ENCODE measurements at regions not wholly inside any gene's neighbourhood (a gene's known extent, or its start where the extent isn't known, plus 50 kb on each side); places are given as distances from the start of the nearest gene placed in this dataset.

DNA sequence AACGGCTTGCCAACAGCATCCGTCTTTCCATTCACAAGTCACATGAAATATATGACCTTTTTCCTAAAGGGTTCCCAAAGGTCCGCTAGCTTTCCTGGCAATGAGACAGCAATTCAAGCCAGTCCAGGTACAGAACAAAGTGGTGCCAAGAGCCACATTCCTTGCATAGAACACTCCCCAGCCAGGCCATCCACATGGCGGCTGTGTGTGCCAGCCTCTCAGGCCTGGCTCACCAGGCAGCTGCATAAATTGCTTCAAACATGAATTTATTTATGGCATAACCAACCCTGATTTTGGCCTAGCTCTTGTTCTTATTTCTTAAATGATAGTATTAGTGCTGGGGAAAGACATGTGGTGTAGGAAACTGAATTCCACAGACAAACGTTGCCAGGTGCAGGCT lies 63.7 kb upstream of the CREB5 start:
- no peak for DNase-seq (ENCODE audit: extremely low spot score)
- TF ChIP-seq LEF1 (IDR thresholded peaks at IDR 0.05; ENCODE audit: borderline replicate concordance) (no peak), TARDBP (IDR thresholded peaks at IDR 0.05) (no peak), CTBP1 (IDR thresholded peaks at IDR 0.05; ENCODE audit: borderline replicate concordance) (no peak), ZNF384 (IDR thresholded peaks at IDR 0.05) (no peak), FOXK2 (IDR thresholded peaks at IDR 0.05) (no peak), L3MBTL2 (conservative IDR thresholded peaks at IDR 0.05) (no peak), ELF4 (IDR thresholded peaks at IDR 0.05) (no peak), FOXM1 (IDR thresholded peaks at IDR 0.05; ENCODE audit: borderline replicate concordance) (no peak), SP1 (IDR thresholded peaks at IDR 0.05) (no peak)
- TF ChIP-seq, protein P1, sequence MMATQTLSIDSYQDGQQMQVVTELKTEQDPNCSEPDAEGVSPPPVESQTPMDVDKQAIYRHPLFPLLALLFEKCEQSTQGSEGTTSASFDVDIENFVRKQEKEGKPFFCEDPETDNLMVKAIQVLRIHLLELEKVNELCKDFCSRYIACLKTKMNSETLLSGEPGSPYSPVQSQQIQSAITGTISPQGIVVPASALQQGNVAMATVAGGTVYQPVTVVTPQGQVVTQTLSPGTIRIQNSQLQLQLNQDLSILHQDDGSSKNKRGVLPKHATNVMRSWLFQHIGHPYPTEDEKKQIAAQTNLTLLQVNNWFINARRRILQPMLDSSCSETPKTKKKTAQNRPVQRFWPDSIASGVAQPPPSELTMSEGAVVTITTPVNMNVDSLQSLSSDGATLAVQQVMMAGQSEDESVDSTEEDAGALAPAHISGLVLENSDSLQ (IDR thresholded peaks at IDR 0.05) = no peak
- ChIA-PET POLR2A (no interaction called here), CTCF (no interaction called here)

DNA sequence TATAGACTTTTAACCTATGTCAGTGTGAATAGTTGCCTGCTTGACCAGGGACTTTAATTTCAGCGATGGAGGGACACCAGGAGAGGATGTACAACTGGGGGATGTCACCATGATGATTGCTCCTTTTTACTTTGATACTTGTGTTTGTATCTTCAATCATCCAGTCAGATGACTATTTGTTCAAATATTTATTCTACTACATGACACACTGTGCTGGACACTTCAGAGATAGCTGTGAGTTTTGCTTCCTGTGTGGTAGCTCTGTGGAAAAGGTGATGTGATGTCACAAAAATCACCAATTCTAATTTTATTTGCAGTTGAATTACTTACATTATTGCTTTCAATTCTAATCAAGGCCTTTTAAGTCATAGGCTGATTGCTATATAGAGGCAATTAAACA lies 62.7 kb upstream of the CREB5 start:
- ChIA-PET CTCF (interaction anchor here (0.8 kb wide), 1 partner anchor 76 kb away, joined by 3 read pairs; no protein-coding TSS in a partner anchor), POLR2A (no interaction called here)
- TF ChIP-seq L3MBTL2 (conservative IDR thresholded peaks at IDR 0.05) = no peak
- no peak for TF ChIP-seq CTBP1 (IDR thresholded peaks at IDR 0.05; ENCODE audit: borderline replicate concordance)
- TF ChIP-seq, protein P1 (IDR thresholded peaks at IDR 0.05) = no peak
- no peak for TF ChIP-seq HDGF (IDR thresholded peaks at IDR 0.05; ENCODE audit: borderline replicate concordance)
- no peak for TF ChIP-seq TARDBP (IDR thresholded peaks at IDR 0.05)
- no peak for TF ChIP-seq LEF1 (IDR thresholded peaks at IDR 0.05; ENCODE audit: borderline replicate concordance)
- TF ChIP-seq FOXM1 (IDR thresholded peaks at IDR 0.05; ENCODE audit: borderline replicate concordance) = no peak
- TF ChIP-seq SP1 (IDR thresholded peaks at IDR 0.05) = no peak
- no peak for TF ChIP-seq SUZ12 (IDR thresholded peaks at IDR 0.05)
- DNase-seq (ENCODE audit: extremely low spot score) = no peak

DNA sequence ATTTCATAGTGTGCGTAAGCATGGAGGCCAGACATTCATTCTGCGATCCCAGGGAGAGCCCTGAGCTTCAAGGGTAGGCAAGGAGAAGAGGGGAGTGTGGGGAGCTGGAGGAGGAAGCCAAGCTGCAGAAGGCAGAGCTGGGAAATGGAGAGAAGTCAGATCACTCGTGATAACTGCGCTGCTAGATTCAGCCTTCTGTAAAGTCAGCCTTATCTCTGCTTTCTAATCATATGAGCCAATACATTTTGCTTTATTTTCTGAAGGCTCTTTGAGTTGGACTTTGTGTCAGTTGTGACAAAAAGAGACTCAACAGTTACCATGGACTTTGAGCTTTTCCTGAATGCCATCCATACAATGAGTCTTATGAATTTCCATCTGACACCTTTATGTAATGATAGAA lies 61.7 kb upstream of the CREB5 start:
- DNase-seq (ENCODE audit: extremely low spot score) = no peak
- ChIA-PET POLR2A (no interaction called here), CTCF (interaction anchor here (1.1 to 1.2 kb wide), 2 partner anchors 10 to 53 kb away, joined by 4 to 5 read pairs; no protein-coding TSS in a partner anchor)
- TF ChIP-seq NFRKB (IDR thresholded peaks at IDR 0.05) (no peak), TARDBP (IDR thresholded peaks at IDR 0.05) (no peak), SP1 (IDR thresholded peaks at IDR 0.05) (no peak), SUZ12 (IDR thresholded peaks at IDR 0.05) (no peak), FOXK2 (IDR thresholded peaks at IDR 0.05) (no peak), FOXM1 (IDR thresholded peaks at IDR 0.05; ENCODE audit: borderline replicate concordance) (no peak), HDGF (IDR thresholded peaks at IDR 0.05; ENCODE audit: borderline replicate concordance) (no peak), BHLHE40 (IDR thresholded peaks at IDR 0.05; ENCODE audit: borderline replicate concordance) (no peak), LEF1 (IDR thresholded peaks at IDR 0.05; ENCODE audit: borderline replicate concordance) (no peak), L3MBTL2 (conservative IDR thresholded peaks at IDR 0.05) (no peak), FOXA1 (IDR thresholded peaks at IDR 0.05) (no peak), CTBP1 (IDR thresholded peaks at IDR 0.05; ENCODE audit: borderline replicate concordance) (no peak), ELF4 (IDR thresholded peaks at IDR 0.05) (no peak)
- TF ChIP-seq, protein P1 (IDR thresholded peaks at IDR 0.05) = no peak

DNA sequence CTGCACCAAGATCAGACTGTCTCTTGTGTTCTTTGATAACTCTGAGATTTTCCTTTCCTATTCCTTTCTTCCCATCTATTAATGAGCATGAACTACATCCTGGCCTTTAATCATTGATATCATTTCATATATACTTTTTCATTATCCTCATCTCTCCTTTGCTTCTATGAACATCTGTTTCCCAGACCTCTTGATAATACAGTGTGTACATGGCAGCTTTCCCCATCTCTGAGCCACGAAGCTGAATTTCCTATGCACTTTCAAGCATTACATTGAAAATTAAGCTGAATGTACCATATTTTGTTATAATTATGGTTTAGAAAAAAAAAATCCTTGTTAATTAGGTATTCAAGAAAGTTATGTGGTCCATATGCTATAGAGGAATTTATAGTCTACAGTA lies 60.9 kb upstream of the CREB5 start:
- TF ChIP-seq L3MBTL2 (conservative IDR thresholded peaks at IDR 0.05) (no peak), LEF1 (IDR thresholded peaks at IDR 0.05; ENCODE audit: borderline replicate concordance) (no peak), FOXK2 (IDR thresholded peaks at IDR 0.05) (no peak), ELF4 (IDR thresholded peaks at IDR 0.05) (no peak), TARDBP (IDR thresholded peaks at IDR 0.05) (no peak), CTBP1 (IDR thresholded peaks at IDR 0.05; ENCODE audit: borderline replicate concordance) (no peak), ARNT (IDR thresholded peaks at IDR 0.05) (no peak)
- ChIA-PET CTCF (interaction anchor here (1.2 kb wide), 1 partner anchor 9 kb away, joined by 5 read pairs; no protein-coding TSS in a partner anchor), POLR2A (no interaction called here)
- DNase-seq (ENCODE audit: extremely low spot score) = no peak

DNA sequence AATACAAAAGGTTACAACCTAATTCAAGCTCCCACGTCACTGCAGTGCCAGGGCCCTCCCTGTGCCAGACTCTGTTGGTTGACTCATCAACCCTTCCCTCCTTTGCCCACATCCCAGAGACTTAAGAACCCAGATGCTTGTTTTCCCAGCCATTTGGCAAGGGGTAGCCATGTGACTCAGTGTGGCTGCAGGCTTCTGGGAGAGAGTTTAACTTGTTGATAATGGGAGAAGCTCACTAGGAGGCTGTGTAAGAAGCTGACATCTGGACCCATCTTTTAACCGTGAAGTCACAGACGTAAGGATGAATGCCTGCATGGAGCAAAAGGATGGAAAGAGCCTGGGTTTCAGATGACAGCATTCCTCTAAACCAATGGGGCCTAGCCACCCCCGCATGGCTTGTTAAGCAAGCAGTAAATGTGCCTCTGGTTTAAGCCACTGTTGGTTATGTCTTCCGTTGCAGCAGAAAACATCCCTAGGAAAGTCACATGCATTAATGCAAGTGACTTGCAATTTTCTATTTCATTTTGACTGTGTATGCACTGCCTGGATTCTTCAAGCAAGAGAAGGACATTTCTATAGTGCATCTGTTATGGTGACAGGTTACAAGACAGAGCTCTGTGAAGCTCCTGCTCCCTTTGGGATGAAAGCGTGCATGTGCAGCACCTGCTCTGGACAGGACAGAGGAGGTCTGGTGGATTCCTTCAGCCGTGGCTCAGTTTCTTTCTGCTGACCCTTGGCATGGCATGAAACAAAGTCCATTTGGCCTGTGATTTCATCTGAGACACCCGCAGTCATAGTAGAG lies 57.5 kb upstream of the CREB5 start:
- no peak for TF ChIP-seq L3MBTL2 (conservative IDR thresholded peaks at IDR 0.05)
- no peak for TF ChIP-seq ELF4 (IDR thresholded peaks at IDR 0.05)
- TF ChIP-seq ZNF384 (IDR thresholded peaks at IDR 0.05) = no peak
- TF ChIP-seq BHLHE40 (IDR thresholded peaks at IDR 0.05; ENCODE audit: borderline replicate concordance) = no peak
- TF ChIP-seq SUZ12 (IDR thresholded peaks at IDR 0.05) = no peak
- no peak for TF ChIP-seq FOXM1 (IDR thresholded peaks at IDR 0.05; ENCODE audit: borderline replicate concordance)
- no peak for TF ChIP-seq ARNT (IDR thresholded peaks at IDR 0.05)
- no peak for TF ChIP-seq NFRKB (IDR thresholded peaks at IDR 0.05)
- TF ChIP-seq TARDBP (IDR thresholded peaks at IDR 0.05) = no peak
- no peak for TF ChIP-seq SP1 (IDR thresholded peaks at IDR 0.05)
- no peak for TF ChIP-seq FOXK2 (IDR thresholded peaks at IDR 0.05)
- no peak for TF ChIP-seq FOXA1 (IDR thresholded peaks at IDR 0.05)
- TF ChIP-seq CTBP1 (IDR thresholded peaks at IDR 0.05; ENCODE audit: borderline replicate concordance) = no peak
- TF ChIP-seq HDGF (IDR thresholded peaks at IDR 0.05; ENCODE audit: borderline replicate concordance) = no peak
- TF ChIP-seq LEF1 (IDR thresholded peaks at IDR 0.05; ENCODE audit: borderline replicate concordance) = no peak
- TF ChIP-seq, protein P1 (IDR thresholded peaks at IDR 0.05) = no peak

More for the DNA sequence above, 57.5 kb upstream of the CREB5 start:
- POLR2A ChIA-PET = interaction anchor here (0.6 kb wide), 1 partner anchor 30 kb away, joined by 3 read pairs; no protein-coding TSS in a partner anchor
- CTCF ChIA-PET = no interaction called here
- no peak for DNase-seq (ENCODE audit: extremely low spot score)
